Sigmoid colon (tissue), 4 donors: ENCODE measurements at regions not wholly inside any gene's neighbourhood (a gene's known extent, or its start where the extent isn't known, plus 50 kb on each side); places are given as distances from the start of the nearest gene placed in this dataset.

ENCODE experiments used
- CTCF ChIP-seq, 4 experiments: fragments of 450-650 bp in 3 of 4; fragments of 200-600 bp in 1 of 4; IDR thresholded peaks; one replicate each; pipeline ENCODE4 v1.5.1; 2016 to 2019; ENCODE audit warnings: antibody characterized with exemption in 4 of 4, mild to moderate bottlenecking in 3 of 4, moderate library complexity in 2 of 4
- EP300 ChIP-seq, 4 donors: sonication (generic); formaldehyde crosslinking; IDR thresholded peaks; one replicate each; pipeline ENCODE4 v1.6.1; 2017; ENCODE audit warnings: antibody characterized with exemption in 4 of 4
- POLR2AphosphoS5 ChIP-seq, 4 donors: sonication (generic); formaldehyde crosslinking; IDR thresholded peaks; one replicate each; pipeline ENCODE4 v1.6.1; 2017; ENCODE audit warnings: antibody characterized with exemption in 4 of 4

DNA sequence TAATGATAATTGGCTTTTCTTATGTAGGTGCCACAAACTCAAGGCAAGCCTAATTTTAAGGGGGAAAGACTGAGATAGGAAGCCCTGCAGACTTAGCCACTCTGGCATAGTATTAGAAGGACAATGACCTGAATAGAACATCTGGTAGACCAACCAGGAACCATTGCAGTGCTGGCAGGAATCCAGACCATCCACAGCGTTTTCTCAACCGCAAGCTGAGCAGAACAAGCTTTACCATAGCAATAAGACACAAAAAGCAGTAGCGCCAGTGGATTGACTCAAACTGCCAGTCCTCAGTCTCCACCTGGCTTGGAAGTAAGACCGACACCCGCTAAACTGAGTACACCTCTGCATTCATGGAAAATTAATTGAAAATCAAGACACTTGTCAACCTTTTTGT, 141.3 kb upstream of the LPAR1 start:
- TF ChIP-seq CTCF (IDR thresholded peaks at IDR 0.05) (no peak), EP300 (IDR thresholded peaks at IDR 0.05) (no peak), POLR2AphosphoS5 (IDR thresholded peaks at IDR 0.05) (no peak)
